ENCODE measurements at regions not wholly inside any gene's neighbourhood (a gene's known extent, or its start where the extent isn't known, plus 50 kb on each side); places are given as distances from the start of the nearest gene placed in this dataset.

DNA sequence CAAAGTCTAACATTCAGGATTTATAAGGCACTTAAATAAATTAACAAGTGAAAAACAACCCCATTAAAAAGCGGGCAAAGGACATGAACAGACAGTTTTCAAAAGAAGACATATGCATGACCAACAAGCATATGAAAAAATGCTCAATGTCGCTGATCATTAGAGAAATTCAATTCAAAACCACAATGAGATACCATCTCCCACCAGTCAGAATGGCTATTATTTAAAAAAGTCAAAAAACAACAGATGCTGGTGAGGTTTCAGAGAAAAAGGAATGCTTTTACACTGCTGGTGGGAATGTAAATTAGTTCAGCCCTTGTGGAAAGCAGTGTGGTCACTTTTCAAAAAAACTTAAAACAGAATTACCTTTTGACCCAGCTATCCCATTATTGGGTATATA, 60.7 kb upstream of the BDKRB2 start:
- H3K27me3 ChIP-seq (ENCODE audit: insufficient read depth, low read length): no peaks in the 10 kb centered on the region
- H3K79me2 ChIP-seq (ENCODE audit: insufficient read depth, low read length): no peaks in the 10 kb centered on the region
- H3K4me2 ChIP-seq (ENCODE audit: insufficient read depth, insufficient read length, low read length): no peak overlapping the region
- no peaks in the 10 kb centered on the region for H3K4me1 ChIP-seq (ENCODE audit: insufficient read depth, low read length)
- H3K23ac ChIP-seq (ENCODE audit: insufficient read length, low read depth, low read length): no peak overlapping the region
- no peak overlapping the region for H3K9ac ChIP-seq (ENCODE audit: extremely low read depth, insufficient read length, low read length)
- H3K27ac ChIP-seq (ENCODE audit: insufficient read length, low read depth, low read length): no peak overlapping the region
- H2AK5ac ChIP-seq (ENCODE audit: insufficient read length, low read length): no peak overlapping the region
- H4K91ac ChIP-seq (ENCODE audit: insufficient read length, low read depth, low read length): no peak overlapping the region
- no peak overlapping the region for H3K14ac ChIP-seq (ENCODE audit: insufficient read depth, low read length)
- H3T11ph ChIP-seq (ENCODE audit: low read length): no peak overlapping the region
- Mint-ChIP-seq H3K27me3 (ENCODE audit: low read depth) (peaks cover 2% of the 10 kb centered on the region), H3K27ac (no peak overlapping the region), H3K9me3 (peaks cover 4 to 19% of the 10 kb centered on the region in 2 experiments), H3K4me3 (no peak overlapping the region), H3K36me3 (ENCODE audit: insufficient read depth in 1 of 3, low read depth in 3 of 3) (no peaks in the 10 kb centered on the region), H3K4me1 (no peaks in the 10 kb centered on the region)
- TF ChIP-seq, protein P1, sequence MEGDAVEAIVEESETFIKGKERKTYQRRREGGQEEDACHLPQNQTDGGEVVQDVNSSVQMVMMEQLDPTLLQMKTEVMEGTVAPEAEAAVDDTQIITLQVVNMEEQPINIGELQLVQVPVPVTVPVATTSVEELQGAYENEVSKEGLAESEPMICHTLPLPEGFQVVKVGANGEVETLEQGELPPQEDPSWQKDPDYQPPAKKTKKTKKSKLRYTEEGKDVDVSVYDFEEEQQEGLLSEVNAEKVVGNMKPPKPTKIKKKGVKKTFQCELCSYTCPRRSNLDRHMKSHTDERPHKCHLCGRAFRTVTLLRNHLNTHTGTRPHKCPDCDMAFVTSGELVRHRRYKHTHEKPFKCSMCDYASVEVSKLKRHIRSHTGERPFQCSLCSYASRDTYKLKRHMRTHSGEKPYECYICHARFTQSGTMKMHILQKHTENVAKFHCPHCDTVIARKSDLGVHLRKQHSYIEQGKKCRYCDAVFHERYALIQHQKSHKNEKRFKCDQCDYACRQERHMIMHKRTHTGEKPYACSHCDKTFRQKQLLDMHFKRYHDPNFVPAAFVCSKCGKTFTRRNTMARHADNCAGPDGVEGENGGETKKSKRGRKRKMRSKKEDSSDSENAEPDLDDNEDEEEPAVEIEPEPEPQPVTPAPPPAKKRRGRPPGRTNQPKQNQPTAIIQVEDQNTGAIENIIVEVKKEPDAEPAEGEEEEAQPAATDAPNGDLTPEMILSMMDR (conservative IDR thresholded peaks at IDR 0.05): no peak
- H4K8ac ChIP-seq (replicated peaks; ENCODE audit: insufficient read length, low read depth, low read length): no peak overlapping the region
- H3K23me2 ChIP-seq (ENCODE audit: insufficient read length, low read depth, low read length, poor library complexity, severe bottlenecking): no peaks in the 10 kb centered on the region
- no peak overlapping the region for H3K18ac ChIP-seq (ENCODE audit: insufficient read length, low read depth, low read length)
- no peak overlapping the region for H2BK20ac ChIP-seq (ENCODE audit: low read depth, low read length, poor library complexity, severe bottlenecking)
- H3K56ac ChIP-seq (ENCODE audit: insufficient read length, low read depth, low read length): no peak overlapping the region
- no peaks in the 10 kb centered on the region for H3K79me1 ChIP-seq (ENCODE audit: insufficient read depth, low read depth, low read length, poor library complexity, severe bottlenecking)
- no peak for DNase-seq
- WGBS (ENCODE audit: extremely low coverage, insufficient read length, low lambda C conversion rate): no CpG with 5 or more reads among the region's 2 CpGs
- no peaks in the 10 kb centered on the region for H3K9me3 ChIP-seq (ENCODE audit: control insufficient read depth, low read depth, low read length)
- H2AFZ ChIP-seq (ENCODE audit: low read length): no peak overlapping the region
- H2BK12ac ChIP-seq (ENCODE audit: insufficient read length, low read depth, low read length): no peak overlapping the region
- no peak overlapping the region for H2BK120ac ChIP-seq (ENCODE audit: low read depth, low read length, poor library complexity, severe bottlenecking)
- no peak overlapping the region for H2BK5ac ChIP-seq (ENCODE audit: insufficient read length, low read length)
- no peak overlapping the region for H3K4ac ChIP-seq (ENCODE audit: low read depth, low read length)
- H4K5ac ChIP-seq (ENCODE audit: insufficient read length, low read depth, low read length): no peak overlapping the region
- no peaks in the 10 kb centered on the region for H4K20me1 ChIP-seq (ENCODE audit: control insufficient read depth, insufficient read depth, insufficient read length)
- H2BK15ac ChIP-seq (ENCODE audit: low read depth, low read length): no peak overlapping the region

Data from H9 (cell line).